GM12864 (cell line): ENCODE measurements at regions not wholly inside any gene's neighbourhood (a gene's known extent, or its start where the extent isn't known, plus 50 kb on each side); places are given as distances from the start of the nearest gene placed in this dataset.
"Not testable (repeated sequence)": the region's sequence is repeated elsewhere in the genome, so short reads cannot be mapped to it uniquely, and the experiment has no call there.

Experiments used
- DNase-seq: peaks from one replicate; pipeline ENCODE4 v3.0.0-alpha.2; 2011; ENCODE audit warnings: low read depth
- H3K4me3 ChIP-seq: 2 replicates; pipeline ENCODE4 v1.5.1; 2011; ENCODE audit warnings: mild to moderate bottlenecking, low read depth, low read length, control low read depth
- CTCF ChIP-seq: IDR thresholded peaks from 2 replicates; pipeline ENCODE4 v1.5.1; 2011; ENCODE audit warnings: low read depth, mild to moderate bottlenecking, moderate library complexity, low read length, control low read depth, inconsistent platforms; ENCODE audit errors: missing control alignments

GRCh38 chr13:79901336-79901735 lies 420.4 kb downstream of the NDFIP2 start:
- DNase-seq, result no peak
- no peak for TF ChIP-seq CTCF
- H3K4me3 ChIP-seq, result no peak overlapping the region

GRCh38 chr13:79900356-79900755 lies 419.4 kb downstream of the NDFIP2 start:
- DNase-seq, result no peak

GRCh38 chr13:79898996-79899395 lies 418.0 kb downstream of the NDFIP2 start:
- DNase-seq, result no peak
- H3K4me3 ChIP-seq, result no peak overlapping the region
- TF ChIP-seq CTCF, result no peak

More at GRCh38 chr13:79900356-79900755, 419.4 kb downstream of the NDFIP2 start:
- TF ChIP-seq CTCF, result no peak
- H3K4me3 ChIP-seq, result no peak overlapping the region

- H3K4me3 ChIP-seq, result no peak overlapping the region
- TF ChIP-seq CTCF, result no peak
Measured at GRCh38 chr13:79898202-79898826, 417.4 kb downstream of the NDFIP2 start.

GRCh38 chr13:79896851-79897250 lies 415.9 kb downstream of the NDFIP2 start:
- no peak for TF ChIP-seq CTCF
- H3K4me3 ChIP-seq, result no peak overlapping the region
- no peak for DNase-seq

More at GRCh38 chr13:79898202-79898826, 417.4 kb downstream of the NDFIP2 start:
- no peak for DNase-seq

GRCh38 chr13:79895416-79895815 lies 414.5 kb downstream of the NDFIP2 start:
- DNase-seq, result no peak
- TF ChIP-seq CTCF, result no peak
- H3K4me3 ChIP-seq, result no peak overlapping the region

GRCh38 chr13:79887278-79887677 lies 406.3 kb downstream of the NDFIP2 start:
- H3K4me3 ChIP-seq, DNase-seq: not testable (repeated sequence)
